ENCODE measurements at regions not wholly inside any gene's neighbourhood (a gene's known extent, or its start where the extent isn't known, plus 50 kb on each side); places are given as distances from the start of the nearest gene placed in this dataset.

DNA sequence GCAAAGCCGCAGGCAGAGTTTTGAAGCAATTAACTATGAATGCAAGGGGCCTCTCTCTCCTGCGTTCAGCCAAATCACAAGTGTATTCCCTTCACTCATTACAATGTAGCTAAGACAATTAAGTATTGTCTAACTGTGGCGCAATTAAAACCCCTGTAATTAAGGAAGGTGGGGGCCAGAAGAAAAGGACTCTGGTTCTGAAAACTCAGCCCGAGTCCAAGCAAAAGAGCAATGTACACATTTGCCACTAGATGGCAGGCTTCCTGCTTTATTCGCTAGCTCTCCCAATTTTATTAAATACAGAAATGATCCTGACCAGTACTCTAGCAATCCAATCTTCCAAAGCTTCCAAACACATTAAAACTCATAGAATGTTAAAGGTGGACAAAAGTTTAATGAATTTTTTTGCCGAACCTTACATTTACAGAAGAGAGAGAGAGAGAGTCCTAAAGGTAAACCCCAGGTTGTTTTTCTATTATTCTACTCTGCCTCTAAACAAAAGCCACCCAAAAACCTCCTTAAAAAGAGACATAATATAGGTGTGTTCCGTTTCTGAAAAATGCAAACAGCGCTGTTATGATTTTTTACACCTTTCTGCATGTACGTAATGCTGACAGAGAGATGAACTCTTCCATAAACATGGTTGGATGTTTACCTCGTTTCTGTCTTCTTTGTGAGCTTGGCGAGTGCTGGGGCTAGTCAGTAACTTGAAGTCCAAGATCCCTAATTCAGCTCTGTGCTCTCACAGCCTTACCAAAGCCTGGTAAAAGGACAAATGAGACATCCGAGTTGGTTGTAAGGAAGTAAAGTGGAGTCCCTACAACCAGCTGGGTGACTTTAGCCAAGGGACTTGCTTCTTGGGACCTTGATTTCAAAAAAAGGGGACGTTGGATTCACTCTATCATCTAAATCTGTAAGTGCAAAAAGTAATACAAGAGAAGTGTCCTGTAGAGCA is 50.9 kb upstream of the VASH1 start:
- Mint-ChIP-seq H3K4me3 (no peak overlapping the region), H3K27me3 (peaks cover 17% of the 10 kb centered on the region), H3K9me3 (no peaks in the 10 kb centered on the region), H3K36me3 (ENCODE audit: insufficient read depth) (no peaks in the 10 kb centered on the region), H3K4me1 (no peaks in the 10 kb centered on the region), H3K27ac (ENCODE audit: low read depth) (no peak overlapping the region)
- DNase-seq (ENCODE audit: low spot score in 2 of 2) (no peak), ATAC-seq (replicated peaks; ENCODE audit: extremely low read depth, poor library complexity, severe bottlenecking) (no peak)
